ENCODE measurements at regions not wholly inside any gene's neighbourhood (a gene's known extent, or its start where the extent isn't known, plus 50 kb on each side); places are given as distances from the start of the nearest gene placed in this dataset.
"Not testable (repeated sequence)": the region's sequence is repeated elsewhere in the genome, so short reads cannot be mapped to it uniquely, and the experiment has no call there.

DNA sequence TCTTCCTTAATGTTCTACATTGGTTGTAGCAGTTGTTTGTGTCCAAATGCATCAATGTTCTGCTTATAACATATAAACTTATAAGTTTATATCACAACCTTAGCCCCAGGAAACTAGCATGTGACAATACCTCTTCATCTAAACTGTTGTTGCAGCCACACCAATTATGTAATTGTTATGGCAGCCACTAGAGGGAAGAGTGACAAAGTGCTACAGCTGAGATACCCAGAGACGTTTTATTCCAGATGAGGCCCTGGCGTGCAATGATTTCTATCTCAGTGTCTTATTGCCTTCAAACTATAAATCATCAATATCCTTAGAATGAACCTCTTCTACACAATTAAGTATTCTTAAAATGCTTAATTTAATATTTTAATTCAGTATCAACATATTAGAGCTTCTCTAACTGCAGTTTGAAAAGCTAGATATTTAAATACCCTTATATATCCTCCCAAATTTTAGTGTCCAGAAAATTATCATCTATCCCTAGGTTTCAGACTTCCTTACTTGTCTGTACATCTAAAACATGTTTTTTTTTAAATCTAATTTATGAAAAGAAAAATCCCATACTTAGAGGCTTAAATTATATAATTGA, 171.6 kb downstream of the PCDH10 start:
- DNase-seq (ENCODE audit: low spot score): peak; percentile 60

DNA sequence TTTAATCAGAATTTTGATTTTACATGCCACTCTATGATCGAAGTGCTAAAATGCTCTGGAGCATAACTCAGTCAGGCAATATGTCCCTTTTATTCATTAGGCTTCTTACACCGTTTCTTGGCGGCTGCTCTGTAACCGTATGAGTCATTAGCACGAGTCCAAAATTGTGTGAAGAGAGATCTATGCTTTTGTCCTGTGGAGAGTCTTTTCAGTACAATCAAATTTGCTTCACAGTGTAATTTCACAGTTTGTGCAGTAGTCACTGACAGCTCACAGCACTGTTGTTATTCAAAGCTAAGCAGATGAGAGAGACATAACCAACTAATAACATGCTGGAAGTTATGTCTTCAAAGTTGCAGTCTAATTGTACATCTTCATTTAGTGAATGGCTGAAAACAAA, 167.8 kb downstream of the PCDH10 start:
- peak; percentile 16 for DNase-seq (ENCODE audit: low spot score)

DNA sequence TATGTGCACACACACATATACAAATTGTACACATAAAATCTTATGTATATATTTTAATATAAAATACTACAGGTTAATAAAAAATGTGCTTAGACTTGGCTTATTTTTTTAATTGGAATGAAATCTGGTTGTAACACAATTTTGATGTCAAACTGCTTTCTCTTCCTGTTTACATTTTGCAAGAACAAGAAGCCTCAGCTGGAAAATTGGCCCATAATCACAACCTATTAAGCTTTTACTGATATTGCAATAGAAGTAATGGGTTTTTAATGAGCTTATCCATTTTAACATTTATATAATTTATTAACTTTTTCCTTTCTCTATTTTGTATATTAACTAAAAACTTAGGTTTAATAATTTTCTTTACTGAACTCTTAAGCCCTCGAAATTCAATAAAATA, 165.9 kb downstream of the PCDH10 start:
- no peak for DNase-seq (ENCODE audit: low spot score)

DNA sequence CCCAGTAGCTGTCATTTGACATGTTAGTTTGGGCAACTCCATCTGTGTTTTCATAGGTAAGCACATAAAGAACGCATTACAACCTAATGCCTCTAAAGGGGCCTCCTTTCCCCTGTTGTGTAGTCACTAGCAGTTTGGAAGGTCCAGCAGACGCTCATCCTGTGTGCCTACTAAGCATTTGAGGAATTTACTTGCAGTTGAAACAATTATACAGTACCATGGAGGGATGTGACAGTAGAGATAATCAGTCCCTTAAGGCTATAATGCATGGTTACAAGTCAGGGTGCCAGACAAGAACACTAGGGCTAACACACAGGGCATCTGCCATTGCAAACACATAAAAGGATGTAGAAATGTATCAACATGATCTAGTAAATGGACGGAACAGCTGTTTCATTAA, 138.3 kb downstream of the PCDH10 start:
- DNase-seq (ENCODE audit: low spot score): no peak

DNA sequence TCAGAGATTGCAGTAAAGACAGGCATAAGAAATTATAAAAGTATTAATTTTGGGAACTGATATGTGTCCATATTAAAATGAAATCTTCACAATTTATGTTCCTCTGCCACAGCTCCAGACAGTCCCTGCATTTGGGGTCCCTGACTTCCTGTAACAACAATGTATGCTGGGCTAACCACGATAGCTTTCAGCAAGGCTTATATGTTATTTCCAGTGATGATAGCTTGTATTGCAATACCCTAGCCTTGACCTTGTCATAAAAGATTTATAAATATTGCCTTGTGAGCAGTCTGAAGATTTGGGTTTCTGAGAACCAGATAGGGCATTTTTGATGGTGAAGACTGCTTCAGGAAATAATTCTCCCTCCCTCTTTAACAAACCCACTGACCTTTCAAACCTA, 129.5 kb downstream of the PCDH10 start:
- DNase-seq (ENCODE audit: low spot score): no peak

DNA sequence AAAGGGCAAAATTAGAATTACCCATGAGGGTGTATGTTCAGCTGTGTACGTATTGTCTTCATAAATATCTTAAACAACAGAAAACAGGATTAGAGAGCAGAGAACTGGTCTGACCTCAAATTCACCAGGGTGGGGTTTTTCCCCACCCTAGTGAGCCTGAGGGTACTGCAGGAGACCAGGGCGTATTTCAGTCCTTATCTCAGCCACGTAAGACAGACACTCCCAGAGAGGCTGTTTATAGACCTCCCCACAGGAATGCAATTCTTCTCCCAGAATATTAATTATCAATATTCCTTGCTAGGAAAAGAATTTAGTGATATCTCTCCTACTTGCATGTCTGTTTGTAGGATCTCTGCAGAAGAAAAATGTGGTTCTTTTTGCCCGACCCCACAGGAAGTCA, 128.8 kb downstream of the PCDH10 start:
- not testable (repeated sequence) for DNase-seq (ENCODE audit: low spot score)

DNA sequence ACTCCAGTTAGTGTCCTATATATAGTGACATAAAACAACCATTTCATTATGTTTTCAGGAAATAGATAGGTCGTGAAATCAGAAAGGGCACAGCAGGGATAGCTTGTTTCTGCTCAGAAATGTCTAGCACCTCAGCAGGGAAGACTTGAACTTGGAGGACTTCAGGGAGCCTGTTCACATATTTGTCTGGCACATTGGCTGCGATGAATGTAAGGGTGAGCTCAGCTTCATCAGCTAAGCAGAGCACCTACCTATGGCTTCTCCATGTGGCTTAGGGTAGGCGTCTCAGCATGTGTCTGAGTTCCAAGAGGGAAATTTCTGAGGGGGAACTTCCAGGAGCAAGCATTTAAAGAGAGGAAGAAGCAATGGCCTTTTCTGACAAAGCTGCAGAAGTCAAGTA, 126.2 kb downstream of the PCDH10 start:
- no peak for DNase-seq (ENCODE audit: low spot score)

DNA sequence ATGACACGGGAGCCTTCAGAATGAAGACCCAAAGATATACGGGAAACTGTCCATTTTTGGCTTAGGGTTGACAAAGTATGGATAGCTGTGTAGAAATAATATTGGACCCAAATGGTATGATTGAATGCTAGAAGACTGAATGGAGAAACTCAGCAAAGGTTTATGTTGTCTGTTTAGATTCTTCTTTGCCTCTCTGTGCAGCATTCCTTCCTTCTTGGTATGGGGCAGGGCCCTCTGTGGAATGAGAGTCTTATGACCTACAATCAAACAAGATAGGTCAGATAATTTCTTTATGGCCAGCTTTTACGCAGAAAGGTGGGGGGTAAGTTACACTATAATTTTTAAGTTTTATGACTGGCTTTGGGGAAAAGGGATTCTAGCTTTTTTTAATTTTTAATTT, 124.3 kb downstream of the PCDH10 start:
- no peak for DNase-seq (ENCODE audit: low spot score)

DNA sequence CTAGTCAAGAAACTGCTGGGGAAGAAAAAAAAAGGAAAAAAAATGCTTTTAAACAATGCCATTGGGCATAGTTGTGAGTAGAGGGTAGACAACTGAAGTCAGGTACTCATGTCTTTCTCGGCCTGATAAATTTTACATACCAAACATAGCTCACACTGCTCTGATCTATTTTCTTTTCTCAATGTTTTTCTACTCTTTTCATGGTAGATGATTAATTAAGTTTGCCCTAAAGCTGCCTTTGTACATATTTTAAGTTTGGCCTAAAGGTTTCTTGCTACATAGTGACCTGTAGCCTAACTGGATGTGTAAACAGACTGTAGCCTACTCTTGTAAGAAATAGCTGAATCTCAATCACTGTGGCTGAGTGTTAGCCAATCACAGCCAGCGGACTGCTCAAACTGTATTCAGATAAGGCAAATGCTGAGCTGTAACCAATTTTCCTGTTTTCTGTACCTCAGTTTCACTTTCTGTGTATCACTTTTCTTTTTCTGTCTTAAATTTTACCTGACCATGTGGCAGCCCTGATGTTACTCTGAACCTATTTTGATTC, 121.0 kb downstream of the PCDH10 start:
- DNase-seq (ENCODE audit: low spot score): no peak

DNA sequence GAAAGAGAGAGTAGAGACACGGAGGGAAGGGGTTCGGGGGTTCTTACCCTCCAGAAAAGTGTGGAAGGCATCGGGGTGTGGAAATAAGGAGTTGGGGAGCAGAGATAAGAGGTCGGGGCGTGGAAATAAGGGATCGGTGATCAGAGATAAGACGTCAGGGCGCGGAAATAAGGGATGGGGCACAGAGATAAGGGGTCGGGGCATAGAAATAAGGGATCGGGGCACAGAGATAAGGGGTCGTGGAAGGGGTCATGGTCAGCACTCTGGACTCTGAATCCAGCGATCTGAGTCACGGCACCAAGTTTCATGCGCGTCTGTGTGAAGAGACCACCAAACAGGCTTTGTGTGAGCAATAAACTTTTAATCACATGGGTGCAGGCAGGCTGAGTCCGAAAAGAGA, 119.1 kb downstream of the PCDH10 start:
- no peak for DNase-seq (ENCODE audit: low spot score)

DNA sequence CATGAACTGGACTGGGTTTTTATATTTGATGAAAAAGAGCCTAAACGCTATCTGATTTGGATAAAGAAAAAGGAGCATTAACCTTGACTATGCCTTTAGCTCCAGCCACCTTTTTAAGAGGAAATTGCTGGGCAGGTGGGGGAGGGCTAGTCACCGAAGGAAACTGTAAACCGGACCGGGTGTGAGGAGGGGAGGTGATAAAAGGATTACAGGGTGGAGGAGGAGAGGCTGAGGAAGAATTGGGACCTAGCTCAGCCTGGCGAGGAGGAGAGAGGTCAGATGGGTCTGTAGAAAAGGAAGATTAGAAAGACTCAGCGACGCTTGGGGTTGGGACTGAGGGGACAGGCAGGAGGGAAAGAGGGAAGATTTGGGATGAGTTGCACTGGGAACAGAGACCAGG, 118.4 kb downstream of the PCDH10 start:
- not testable (repeated sequence) for DNase-seq (ENCODE audit: low spot score)

DNA sequence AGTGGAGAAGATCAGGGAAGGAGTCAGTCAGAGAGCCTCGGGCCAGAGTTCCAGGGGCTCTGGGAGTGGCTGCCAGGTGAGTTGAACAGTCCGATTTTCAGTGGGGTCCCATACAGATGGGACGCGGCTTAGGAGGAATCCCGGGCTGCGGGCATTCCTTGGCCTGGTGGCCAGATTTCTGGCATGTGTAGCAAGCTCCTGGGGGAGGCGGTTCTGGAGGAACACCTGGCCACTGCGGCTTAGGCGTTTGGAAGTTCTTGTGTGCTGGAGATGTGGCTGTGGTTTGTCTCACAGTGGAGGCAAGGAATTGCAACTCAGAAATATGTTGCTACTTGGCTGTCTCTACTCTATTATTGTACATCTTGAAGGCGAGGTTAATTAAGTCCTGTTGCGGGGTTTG, 117.9 kb downstream of the PCDH10 start:
- DNase-seq (ENCODE audit: low spot score): not testable (repeated sequence)

DNA sequence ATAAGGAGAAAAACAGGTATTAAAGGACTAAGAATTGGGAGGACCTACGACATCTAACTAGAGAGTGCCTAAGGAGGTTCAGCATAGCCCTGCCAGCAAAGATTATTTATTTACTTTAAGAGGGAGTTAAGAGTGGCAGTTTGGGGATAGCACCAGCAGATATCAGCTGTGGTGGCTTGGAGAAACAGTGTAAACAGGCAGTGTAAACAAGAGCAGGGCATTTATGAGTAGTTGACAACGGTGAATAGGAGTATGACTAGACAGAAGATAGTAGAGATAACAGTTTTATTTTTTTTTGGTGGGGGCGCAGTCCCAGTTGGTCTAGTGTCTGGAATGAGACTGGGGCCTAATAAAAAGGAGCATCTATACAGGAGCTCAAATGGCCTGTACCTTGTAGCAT, 115.2 kb downstream of the PCDH10 start:
- DNase-seq (ENCODE audit: low spot score): not testable (repeated sequence)

DNA sequence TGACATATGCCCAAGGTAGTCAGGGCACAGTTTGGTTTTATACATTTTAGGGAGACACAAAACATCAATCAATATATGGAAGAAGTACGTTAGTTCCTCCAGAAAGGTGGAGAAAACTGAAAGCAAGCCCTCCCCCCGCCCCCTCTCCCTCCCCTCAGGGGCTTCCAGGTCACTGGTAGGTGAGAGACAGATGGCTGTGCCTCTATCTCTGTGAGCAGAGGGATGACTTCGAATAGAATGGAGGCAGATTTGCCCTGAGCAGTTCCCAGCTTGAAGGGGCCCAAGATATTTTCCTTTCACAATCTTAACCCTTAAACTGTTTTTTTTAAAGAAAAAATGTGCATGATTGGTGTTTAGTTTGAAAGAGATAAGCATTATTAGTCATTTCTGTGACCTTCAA, 114.0 kb downstream of the PCDH10 start:
- DNase-seq (ENCODE audit: low spot score): no peak

DNA sequence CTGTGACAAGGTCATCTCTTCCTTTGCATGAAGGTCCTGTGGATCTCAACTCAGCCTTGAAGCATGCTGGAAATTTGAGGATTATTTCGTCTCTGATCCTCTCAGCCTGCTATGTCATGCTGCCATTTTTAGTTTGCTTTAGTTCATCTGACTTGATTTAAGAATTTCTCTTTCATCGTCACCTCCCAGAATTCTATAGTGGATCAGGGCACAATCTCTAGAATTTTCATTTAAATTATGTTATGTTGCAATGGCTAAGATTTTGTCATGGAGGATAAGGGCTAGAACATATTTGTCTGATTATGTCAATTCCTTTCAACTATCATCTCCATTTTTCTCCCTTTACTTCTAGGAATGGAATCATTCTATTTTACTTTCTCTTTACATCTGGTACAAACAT, 98.8 kb downstream of the PCDH10 start:
- DNase-seq (ENCODE audit: low spot score): no peak

DNA sequence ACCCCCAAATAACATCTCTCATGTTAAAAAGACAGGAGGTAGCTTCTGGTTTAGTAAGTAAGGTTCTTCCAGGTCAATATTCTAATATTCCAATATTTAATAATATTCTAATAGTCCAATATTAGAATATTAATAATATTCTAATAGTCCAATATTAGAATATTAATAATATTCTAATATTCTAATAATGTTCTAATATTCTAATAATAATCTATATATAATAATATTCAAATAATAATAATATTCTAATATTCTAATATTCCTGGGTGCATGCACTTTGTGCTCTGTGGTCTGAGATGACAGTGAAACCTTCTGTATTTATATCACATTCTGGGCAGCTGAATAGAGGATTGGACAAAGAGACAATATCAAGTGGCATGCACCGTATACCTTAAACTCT, 96.1 kb downstream of the PCDH10 start:
- no peak for DNase-seq (ENCODE audit: low spot score)
